GM19238 (cell line): ENCODE measurements at regions not wholly inside any gene's neighbourhood (a gene's known extent, or its start where the extent isn't known, plus 50 kb on each side); places are given as distances from the start of the nearest gene placed in this dataset.
"Not testable (repeated sequence)": the region's sequence is repeated elsewhere in the genome, so short reads cannot be mapped to it uniquely, and the experiment has no call there.

Source experiments
- DNase-seq: peaks from one replicate; pipeline ENCODE4 v3.0.0; 2011; ENCODE audit warnings: low spot score; ENCODE audit not compliant: insufficient read length

- DNase-seq, result no peak
Measured at GRCh38 chr6:119510246-119510645, 160.7 kb upstream of the MAN1A1 start.

- no peak for DNase-seq
Measured at GRCh38 chr6:119506631-119507174, 157.1 kb upstream of the MAN1A1 start.

GRCh38 chr6:119501798-119502483, 152.4 kb upstream of the MAN1A1 start:
- DNase-seq, result no peak

GRCh38 chr6:119499797-119500196, 150.2 kb upstream of the MAN1A1 start:
- no peak for DNase-seq

GRCh38 chr6:119497988-119498727, 148.6 kb upstream of the MAN1A1 start:
- DNase-seq, result no peak

- DNase-seq, result no peak
Measured at GRCh38 chr6:119495230-119495683, 145.7 kb upstream of the MAN1A1 start.

GRCh38 chr6:119493980-119494379, 144.4 kb upstream of the MAN1A1 start:
- no peak for DNase-seq

- DNase-seq, result not testable (repeated sequence)
Measured at GRCh38 chr6:119491112-119491511, 141.6 kb upstream of the MAN1A1 start.

GRCh38 chr6:119490050-119490449, 140.5 kb upstream of the MAN1A1 start:
- DNase-seq, result not testable (repeated sequence)

GRCh38 chr6:119484598-119484997, 135.0 kb upstream of the MAN1A1 start:
- DNase-seq, result no peak

GRCh38 chr6:119483908-119484307, 134.3 kb upstream of the MAN1A1 start:
- no peak for DNase-seq

- DNase-seq, result no peak
Measured at GRCh38 chr6:119482850-119483285, 133.3 kb upstream of the MAN1A1 start.

GRCh38 chr6:119481976-119482375, 132.4 kb upstream of the MAN1A1 start:
- DNase-seq, result no peak

GRCh38 chr6:119480961-119481497, 131.5 kb upstream of the MAN1A1 start:
- no peak for DNase-seq

GRCh38 chr6:119479860-119480655, 130.5 kb upstream of the MAN1A1 start:
- DNase-seq, result no peak

- DNase-seq, result no peak
Measured at GRCh38 chr6:119476554-119476953, 127.0 kb upstream of the MAN1A1 start.

GRCh38 chr6:119476024-119476423, 126.5 kb upstream of the MAN1A1 start:
- no peak for DNase-seq

- DNase-seq, result no peak
Measured at GRCh38 chr6:119470893-119471542, 121.5 kb upstream of the MAN1A1 start.

- no peak for DNase-seq
Measured at GRCh38 chr6:119467488-119468081, 118.0 kb upstream of the MAN1A1 start.

GRCh38 chr6:119466226-119466625, 116.7 kb upstream of the MAN1A1 start:
- DNase-seq, result no peak
